ENCODE measurements at regions not wholly inside any gene's neighbourhood (a gene's known extent, or its start where the extent isn't known, plus 50 kb on each side); places are given as distances from the start of the nearest gene placed in this dataset.

DNA sequence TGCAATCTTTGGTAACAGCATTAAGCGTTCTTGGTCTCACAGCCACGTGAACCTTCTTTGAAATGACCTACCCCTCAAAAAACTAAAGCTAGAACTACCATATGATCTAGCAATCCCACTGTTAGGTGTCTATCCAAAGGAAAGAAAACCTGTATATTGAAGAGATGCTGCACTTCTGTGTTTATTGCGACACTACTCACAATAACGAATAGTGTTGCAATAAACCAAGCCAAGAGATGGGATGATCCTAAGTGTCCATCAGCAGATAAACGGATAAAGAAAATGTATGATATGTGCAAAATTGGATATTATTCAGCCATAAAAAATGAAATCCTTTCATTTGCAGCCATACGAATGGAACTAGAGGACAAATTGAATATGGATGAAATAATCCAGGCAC is 637.9 kb downstream of the EFNB2 start:
- Histone ChIP-seq H3K27ac (no peak overlapping the region), H3K27me3 (no peaks in the 10 kb centered on the region), H3K4me1 (no peaks in the 10 kb centered on the region), H3K36me3 (no peaks in the 10 kb centered on the region), H3K4me3 (no peak overlapping the region), H3K9me3 (peaks cover 0 to 3% (median 0%) of the 10 kb centered on the region in 4 donors)
- WGBS, 2 donors: 94 to 95% methylated on average over 6 of the region's 6 CpGs
- DNase-seq: no peak
- TF ChIP-seq POLR2AphosphoS5 (IDR thresholded peaks at IDR 0.05) (no peak), POLR2A (IDR thresholded peaks at IDR 0.05) (no peak), EP300 (IDR thresholded peaks at IDR 0.05) (no peak)
- TF ChIP-seq, protein P1, sequence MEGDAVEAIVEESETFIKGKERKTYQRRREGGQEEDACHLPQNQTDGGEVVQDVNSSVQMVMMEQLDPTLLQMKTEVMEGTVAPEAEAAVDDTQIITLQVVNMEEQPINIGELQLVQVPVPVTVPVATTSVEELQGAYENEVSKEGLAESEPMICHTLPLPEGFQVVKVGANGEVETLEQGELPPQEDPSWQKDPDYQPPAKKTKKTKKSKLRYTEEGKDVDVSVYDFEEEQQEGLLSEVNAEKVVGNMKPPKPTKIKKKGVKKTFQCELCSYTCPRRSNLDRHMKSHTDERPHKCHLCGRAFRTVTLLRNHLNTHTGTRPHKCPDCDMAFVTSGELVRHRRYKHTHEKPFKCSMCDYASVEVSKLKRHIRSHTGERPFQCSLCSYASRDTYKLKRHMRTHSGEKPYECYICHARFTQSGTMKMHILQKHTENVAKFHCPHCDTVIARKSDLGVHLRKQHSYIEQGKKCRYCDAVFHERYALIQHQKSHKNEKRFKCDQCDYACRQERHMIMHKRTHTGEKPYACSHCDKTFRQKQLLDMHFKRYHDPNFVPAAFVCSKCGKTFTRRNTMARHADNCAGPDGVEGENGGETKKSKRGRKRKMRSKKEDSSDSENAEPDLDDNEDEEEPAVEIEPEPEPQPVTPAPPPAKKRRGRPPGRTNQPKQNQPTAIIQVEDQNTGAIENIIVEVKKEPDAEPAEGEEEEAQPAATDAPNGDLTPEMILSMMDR (IDR thresholded peaks at IDR 0.05): no peak
- intact Hi-C loops (cut with DNase I): no loop called here

GRCh38 chr13:105894697-105895096 is 640.8 kb downstream of the EFNB2 start:
- Histone ChIP-seq H3K27me3 (no peaks in the 10 kb centered on the region), H3K4me1 (no peaks in the 10 kb centered on the region), H3K27ac (no peak overlapping the region), H3K36me3 (no peaks in the 10 kb centered on the region), H3K9me3 (peaks cover 0 to 3% (median 0%) of the 10 kb centered on the region in 4 donors), H3K4me3 (no peak overlapping the region)
- 84 to 87% methylated on average over 2 of the region's 2 CpGs for WGBS, 2 donors
- intact Hi-C loops (cut with DNase I): no loop called here
- TF ChIP-seq EP300 (IDR thresholded peaks at IDR 0.05) (no peak), POLR2A (IDR thresholded peaks at IDR 0.05) (no peak), POLR2AphosphoS5 (IDR thresholded peaks at IDR 0.05) (no peak)
- TF ChIP-seq, protein P1 (IDR thresholded peaks at IDR 0.05): no peak
- no peak for DNase-seq

- H3K4me1 ChIP-seq: no peaks in the 10 kb centered on the region
- WGBS, 2 donors: 80 to 93% methylated on average over 4 of the region's 4 CpGs
Observed at GRCh38 chr13:105890509-105890908, 645.0 kb downstream of the EFNB2 start.

DNA sequence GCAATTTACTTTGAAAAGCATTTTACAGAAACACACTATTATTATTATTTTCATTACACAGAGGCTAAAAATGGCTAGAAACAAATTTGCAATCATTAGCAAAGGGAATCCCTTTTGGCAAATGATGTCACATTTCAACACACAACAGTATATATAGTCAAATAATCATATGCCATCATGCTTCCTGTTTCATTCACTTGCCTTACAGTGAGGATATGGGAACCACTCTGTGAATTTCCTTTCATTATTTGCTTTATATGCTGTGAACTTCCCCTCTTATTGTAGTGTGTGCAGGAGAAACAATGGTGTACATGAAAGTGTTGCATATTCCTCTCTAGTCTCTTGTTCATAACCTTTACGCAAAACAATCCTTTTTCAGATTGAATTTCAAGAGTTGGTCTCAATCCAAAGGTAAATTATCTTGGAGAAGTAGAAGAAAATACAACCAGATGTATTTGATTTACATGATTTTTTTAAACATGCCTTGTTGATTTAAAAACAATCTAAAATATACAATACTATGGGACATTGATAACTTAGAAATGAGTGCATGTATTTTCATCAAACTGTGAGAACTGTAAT is 657.3 kb downstream of the EFNB2 start:
- DNase-seq: no peak
- no peak overlapping the region for H3K27ac ChIP-seq
- H3K4me1 ChIP-seq: no peaks in the 10 kb centered on the region
- WGBS, 2 donors: 94% methylated on average over 1 of the region's 1 CpG
- no peaks in the 10 kb centered on the region for H3K9me3 ChIP-seq
- intact Hi-C loops (cut with DNase I): no loop called here
- TF ChIP-seq, protein P1 (IDR thresholded peaks at IDR 0.05): no peak
- TF ChIP-seq POLR2A (IDR thresholded peaks at IDR 0.05) (no peak), POLR2AphosphoS5 (IDR thresholded peaks at IDR 0.05) (no peak), EP300 (IDR thresholded peaks at IDR 0.05) (no peak)
- no peaks in the 10 kb centered on the region for H3K36me3 ChIP-seq
- no peak overlapping the region for H3K4me3 ChIP-seq
- no peaks in the 10 kb centered on the region for H3K27me3 ChIP-seq

More at GRCh38 chr13:105890509-105890908, 645.0 kb downstream of the EFNB2 start:
- Histone ChIP-seq H3K36me3 (no peaks in the 10 kb centered on the region), H3K27ac (no peak overlapping the region), H3K9me3 (no peaks in the 10 kb centered on the region), H3K4me3 (no peak overlapping the region), H3K27me3 (no peaks in the 10 kb centered on the region)
- intact Hi-C loops (cut with DNase I): no loop called here
- DNase-seq: no peak
- TF ChIP-seq POLR2AphosphoS5 (IDR thresholded peaks at IDR 0.05) (no peak), POLR2A (IDR thresholded peaks at IDR 0.05) (no peak), EP300 (IDR thresholded peaks at IDR 0.05) (no peak)
- TF ChIP-seq, protein P1 (IDR thresholded peaks at IDR 0.05): no peak

DNA sequence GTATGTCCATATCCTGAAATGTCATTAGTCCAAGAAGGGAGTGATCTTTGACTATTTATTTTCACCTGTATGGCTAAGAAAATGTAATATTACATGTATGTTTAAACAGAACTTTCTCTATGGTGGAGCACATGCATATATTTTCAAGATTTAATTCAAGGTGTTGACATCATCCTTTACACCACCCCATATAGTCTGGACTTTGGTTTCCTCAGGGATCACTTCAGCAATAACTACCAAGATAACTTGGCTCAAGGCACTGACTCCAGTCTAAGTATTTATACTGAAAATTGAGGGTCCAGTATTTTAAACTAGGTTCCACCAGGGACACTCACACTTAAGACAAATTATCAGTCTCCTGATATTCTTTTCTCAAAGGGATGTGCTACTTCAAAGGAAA is 660.6 kb downstream of the EFNB2 start:
- no peak for TF ChIP-seq EP300 (IDR thresholded peaks at IDR 0.05)
- TF ChIP-seq, protein P1 (IDR thresholded peaks at IDR 0.05): no peak
- no peak for TF ChIP-seq POLR2AphosphoS5 (IDR thresholded peaks at IDR 0.05)
- TF ChIP-seq POLR2A (IDR thresholded peaks at IDR 0.05): no peak
- no peak for DNase-seq
- intact Hi-C loops (cut with DNase I): no loop called here
- Histone ChIP-seq H3K4me3 (no peak overlapping the region), H3K9me3 (no peaks in the 10 kb centered on the region), H3K27ac (no peak overlapping the region), H3K36me3 (no peaks in the 10 kb centered on the region), H3K4me1 (no peaks in the 10 kb centered on the region), H3K27me3 (no peaks in the 10 kb centered on the region)
